Activated CD4-positive, alpha-beta T cell treated with anti-CD3 and anti-CD28 coated beads, Interleukin-2, amount 50 U/mL, for 16 hours (primary cell): ENCODE measurements at regions not wholly inside any gene's neighbourhood (a gene's known extent, or its start where the extent isn't known, plus 50 kb on each side); places are given as distances from the start of the nearest gene placed in this dataset.
A peak's percentile ranks its signal among the peaks of the same experiment; 100 is the strongest.

ENCODE experiments used
- DNase-seq: peaks from one replicate; pipeline ENCODE4 v3.0.0-alpha.2; 2020

- no peak for DNase-seq
Observed at GRCh38 chr2:40507432-40507831, 55.5 kb upstream of the SLC8A1 start.

- DNase-seq = no peak
Observed at GRCh38 chr2:40510304-40510703, 58.4 kb upstream of the SLC8A1 start.

- no peak for DNase-seq
Observed at GRCh38 chr2:40511661-40512213, 59.8 kb upstream of the SLC8A1 start.

GRCh38 chr2:40512256-40512655, 60.4 kb upstream of the SLC8A1 start:
- DNase-seq = no peak

GRCh38 chr2:40513201-40513600, 61.3 kb upstream of the SLC8A1 start:
- no peak for DNase-seq

DNA sequence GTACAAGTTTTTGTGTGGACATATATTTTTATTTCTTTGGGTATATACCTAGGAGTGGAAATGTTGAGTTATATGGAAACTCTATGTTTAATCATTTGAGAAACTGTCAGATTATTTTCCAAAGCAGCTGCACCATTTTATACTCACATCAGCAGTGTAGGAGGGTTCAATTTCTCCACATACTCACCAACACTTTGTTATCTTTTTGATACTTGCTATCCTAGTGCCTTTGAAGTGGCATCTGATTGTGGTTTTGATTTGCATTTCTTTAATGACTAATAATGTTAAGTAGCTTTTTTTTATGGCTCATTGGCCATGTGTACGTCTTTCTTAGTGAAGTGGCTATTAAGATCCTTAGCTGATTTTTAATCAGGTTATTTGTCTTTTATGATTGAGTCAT, 64.7 kb upstream of the SLC8A1 start:
- no peak for DNase-seq

- no peak for DNase-seq
Observed at GRCh38 chr2:40528564-40528963, 76.7 kb upstream of the SLC8A1 start.

GRCh38 chr2:40531359-40531758, 79.5 kb upstream of the SLC8A1 start:
- DNase-seq = no peak

GRCh38 chr2:40534528-40534927, 82.6 kb upstream of the SLC8A1 start:
- no peak for DNase-seq

DNA sequence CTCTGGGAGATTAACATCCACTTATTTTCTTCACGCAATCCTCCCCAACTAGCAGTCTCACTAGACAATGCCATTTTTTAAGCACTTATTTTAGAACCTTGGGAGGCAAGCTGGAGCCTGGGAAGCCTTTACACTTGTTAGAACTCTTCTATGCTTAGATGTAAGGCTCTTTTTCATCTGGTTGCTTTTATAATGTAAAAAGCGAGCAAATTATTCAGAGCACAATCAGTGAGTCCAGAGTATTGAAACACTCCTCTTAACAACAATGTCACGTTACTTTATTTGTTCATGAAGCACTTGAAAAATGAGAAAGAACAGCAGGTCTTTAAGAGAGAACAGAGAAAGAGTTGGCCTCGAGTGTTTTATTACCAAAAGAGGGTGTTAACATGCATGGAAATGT, 84.1 kb upstream of the SLC8A1 start:
- no peak for DNase-seq

- DNase-seq = no peak
Observed at GRCh38 chr2:40540026-40540425, 88.1 kb upstream of the SLC8A1 start.

DNA sequence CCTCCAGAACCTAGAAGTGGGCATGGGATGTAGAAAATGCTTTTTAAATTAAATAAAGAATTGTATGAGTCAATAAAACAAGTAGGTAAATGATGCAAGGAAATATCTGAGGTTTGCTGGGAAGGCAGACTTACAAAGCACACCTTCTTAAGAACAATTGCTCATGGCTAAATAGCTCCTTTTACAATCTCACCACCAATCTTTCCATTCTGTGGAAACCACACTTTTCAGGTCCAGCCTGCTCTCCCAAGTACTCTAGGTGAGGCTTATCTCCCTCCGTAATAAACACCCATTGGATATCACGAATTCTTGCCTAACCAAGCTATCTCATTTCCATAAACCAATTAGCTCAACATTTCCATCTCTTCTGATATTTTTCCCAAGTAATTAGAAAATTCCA, 91.5 kb upstream of the SLC8A1 start:
- no peak for DNase-seq

DNA sequence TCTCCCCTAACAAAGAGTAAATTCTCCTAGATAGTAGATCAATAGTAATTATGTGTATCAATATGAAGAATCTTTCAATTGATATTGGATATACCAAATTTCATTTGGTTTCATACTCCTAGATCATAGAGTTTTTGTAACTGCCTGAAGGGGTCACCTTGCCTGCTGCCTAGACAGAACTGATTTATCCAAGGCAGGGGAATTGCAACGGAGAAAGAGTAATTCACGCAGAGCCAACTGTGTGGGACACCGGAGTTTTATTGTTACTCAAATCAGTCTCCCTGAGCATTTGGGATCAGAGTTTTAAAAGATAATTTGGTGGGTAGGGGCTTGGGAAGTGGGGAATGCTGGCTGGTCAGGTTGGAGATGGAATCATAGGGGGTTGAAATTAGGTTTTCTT, 92.2 kb upstream of the SLC8A1 start:
- no peak for DNase-seq

DNA sequence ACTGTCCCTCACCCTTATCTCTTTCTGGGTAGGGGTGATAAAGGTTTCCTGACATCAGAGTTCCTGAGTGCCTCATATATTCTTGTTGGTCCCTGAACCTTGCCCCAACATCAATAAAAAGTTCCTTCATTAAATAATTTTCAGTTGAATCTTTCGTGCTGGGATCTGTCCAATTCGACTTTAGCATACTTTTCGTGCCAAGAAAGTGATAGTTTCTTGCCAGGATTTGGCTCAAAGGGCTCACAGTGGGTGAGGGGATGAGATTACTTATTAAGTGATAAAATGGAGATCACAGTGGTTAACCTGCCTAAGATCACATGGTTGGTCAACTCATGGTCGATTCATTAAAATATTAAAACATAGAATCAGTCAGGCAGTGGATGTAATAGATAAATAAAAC, 93.8 kb upstream of the SLC8A1 start:
- no peak for DNase-seq

- DNase-seq = no peak
Observed at GRCh38 chr2:40546439-40547191, 94.7 kb upstream of the SLC8A1 start.

GRCh38 chr2:40548521-40548920, 96.6 kb upstream of the SLC8A1 start:
- no peak for DNase-seq

GRCh38 chr2:40550085-40550484, 98.2 kb upstream of the SLC8A1 start:
- DNase-seq = no peak

DNA sequence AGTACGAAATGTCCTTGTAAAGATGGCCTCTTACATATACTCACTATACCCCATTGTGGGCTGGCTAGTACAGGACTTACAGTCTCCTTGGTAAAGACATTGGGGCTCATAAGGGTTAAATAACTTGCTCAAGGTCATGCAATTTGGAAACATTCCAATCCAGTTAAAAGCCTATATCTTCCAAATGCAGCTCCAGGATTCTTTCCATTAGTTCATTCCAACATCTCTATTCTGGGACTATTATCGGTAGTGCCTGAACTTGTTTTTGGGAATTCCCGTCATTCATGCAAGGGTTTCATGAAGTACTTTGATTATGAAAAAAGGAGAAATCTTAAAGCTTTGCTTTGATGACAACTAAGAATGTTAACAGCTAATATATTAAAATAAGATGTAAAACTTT, 99.2 kb upstream of the SLC8A1 start:
- DNase-seq = no peak

- peak; percentile 52 for DNase-seq
Observed at GRCh38 chr2:40554665-40555294, 102.9 kb upstream of the SLC8A1 start.

DNA sequence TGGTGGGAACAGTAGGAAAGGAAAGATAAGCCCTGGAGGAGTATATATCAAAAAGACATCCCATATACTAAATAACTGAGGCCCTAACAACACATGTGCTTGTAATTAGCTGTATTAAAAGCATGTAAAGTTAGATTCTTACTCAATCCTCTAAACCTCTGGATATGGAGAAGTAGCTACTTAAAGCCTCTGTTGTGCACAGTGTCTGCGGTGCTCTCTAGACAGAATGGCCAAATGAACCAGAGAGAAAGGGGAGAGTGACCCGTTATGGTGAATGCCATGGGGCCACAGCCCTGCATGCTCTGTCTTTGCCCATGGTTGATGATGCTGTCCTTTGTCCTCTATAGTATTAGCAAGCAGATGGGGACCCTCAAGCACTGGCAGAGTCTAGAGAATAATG, 104.4 kb upstream of the SLC8A1 start:
- no peak for DNase-seq

GRCh38 chr2:40556739-40557138, 104.8 kb upstream of the SLC8A1 start:
- DNase-seq = no peak

DNA sequence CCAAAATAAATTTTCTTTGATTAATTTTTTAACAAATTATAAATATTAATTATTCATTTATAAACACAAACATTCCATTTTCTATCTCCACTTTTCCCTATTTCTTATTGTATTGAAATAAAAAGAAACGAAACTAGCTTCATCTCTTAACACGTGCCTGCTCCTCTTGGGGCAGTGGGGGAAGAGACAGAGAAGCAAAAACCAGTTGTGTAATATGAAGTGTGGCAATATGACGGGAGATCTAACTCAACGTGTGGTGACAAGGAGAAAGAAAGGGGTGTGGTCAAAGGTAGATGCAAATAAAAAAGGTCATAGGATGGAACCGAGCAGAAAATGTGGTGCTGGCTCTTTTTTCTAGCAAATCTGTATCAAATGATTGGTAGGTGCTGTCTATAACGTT, 106.9 kb upstream of the SLC8A1 start:
- DNase-seq = no peak

DNA sequence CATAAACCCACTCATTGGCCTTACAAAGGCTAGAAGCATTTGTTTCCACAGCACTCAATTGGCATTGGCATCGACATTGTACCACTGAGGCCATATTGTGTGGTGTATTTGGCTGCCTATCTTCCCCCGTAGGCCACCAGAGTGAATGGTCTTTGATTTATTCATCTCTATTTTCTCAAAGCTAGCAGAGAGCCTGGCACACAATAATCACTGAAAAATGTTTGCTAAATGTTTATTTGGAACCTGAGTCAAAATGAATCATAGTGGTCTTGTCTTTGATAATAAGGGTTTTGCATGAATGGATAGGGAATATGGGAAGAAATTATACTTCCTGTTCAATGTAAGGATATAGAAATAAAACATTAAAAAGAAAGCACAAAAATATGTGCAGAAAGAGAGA, 107.3 kb upstream of the SLC8A1 start:
- no peak for DNase-seq

- no peak for DNase-seq
Observed at GRCh38 chr2:40564184-40564583, 112.3 kb upstream of the SLC8A1 start.

- no peak for DNase-seq
Observed at GRCh38 chr2:40579247-40579646, 127.4 kb upstream of the SLC8A1 start.
